ENCODE measurements at regions not wholly inside any gene's neighbourhood (a gene's known extent, or its start where the extent isn't known, plus 50 kb on each side); places are given as distances from the start of the nearest gene placed in this dataset.

GRCh38 chr13:73767191-73767741 is 366.9 kb downstream of the KLF12 start:
- TF ChIP-seq CTCF (IDR thresholded peaks at IDR 0.05) (no peak), REST (IDR thresholded peaks at IDR 0.05; ENCODE audit: insufficient read depth in 1 of 2, low read depth in 2 of 2, low read length in 1 of 2) (no peak), TCF7L2 (IDR thresholded peaks at IDR 0.05; ENCODE audit: low read depth, low read length) (no peak), POLR2AphosphoS5 (IDR thresholded peaks at IDR 0.05; ENCODE audit: low read depth, low read length) (no peak)
